HG02938 (cell line): ENCODE measurements at regions not wholly inside any gene's neighbourhood (a gene's known extent, or its start where the extent isn't known, plus 50 kb on each side); places are given as distances from the start of the nearest gene placed in this dataset.
"Not testable (repeated sequence)": the region's sequence is repeated elsewhere in the genome, so short reads cannot be mapped to it uniquely, and the experiment has no call there.

Experiments
- ATAC-seq: cut with Tn5 transposase; IDR thresholded peaks from one replicate; pipeline ENCODE4 v1.9.1; 2021; ENCODE audit warnings: mild to moderate bottlenecking, moderate library complexity; ENCODE audit not compliant: unreplicated experiment

DNA sequence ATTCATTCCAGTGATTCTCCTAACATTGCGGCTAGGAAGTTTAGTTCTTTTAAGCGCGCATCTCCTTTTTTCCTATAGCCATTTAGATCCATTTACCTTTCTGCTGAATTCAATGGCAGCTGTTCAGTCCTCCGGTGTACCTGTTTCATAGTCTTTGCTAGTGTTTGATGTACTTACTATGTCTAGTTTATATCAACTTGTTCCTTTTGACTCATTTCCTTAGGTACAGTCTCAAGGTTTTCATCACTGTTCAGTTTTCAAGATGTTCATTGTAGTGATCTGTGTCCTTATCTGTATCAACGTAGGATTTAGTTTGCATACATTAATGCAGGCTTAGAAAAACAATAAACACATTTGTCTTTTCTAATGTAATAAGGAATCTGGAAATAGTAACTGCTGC is 59.0 kb upstream of the MBNL1 start:
- no peak for ATAC-seq

DNA sequence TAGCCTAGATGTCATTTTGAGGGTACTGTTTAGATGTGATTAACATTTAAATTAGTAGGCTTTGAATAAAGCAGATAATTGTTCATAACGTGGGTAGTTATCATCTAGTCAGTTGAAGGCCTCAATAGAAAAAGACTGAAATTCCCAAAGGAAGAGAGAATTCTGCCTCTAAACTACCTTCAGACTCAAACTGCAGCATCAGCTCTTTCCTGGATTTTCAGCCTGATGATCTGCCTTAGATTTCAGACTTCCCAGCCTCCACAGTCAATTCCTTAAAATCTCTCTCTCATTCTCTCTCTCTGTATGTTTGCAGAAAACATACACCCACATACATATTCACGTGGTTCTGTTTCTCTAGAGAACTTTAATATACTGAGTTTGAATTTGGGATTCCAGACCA is 58.0 kb upstream of the MBNL1 start:
- no peak for ATAC-seq

DNA sequence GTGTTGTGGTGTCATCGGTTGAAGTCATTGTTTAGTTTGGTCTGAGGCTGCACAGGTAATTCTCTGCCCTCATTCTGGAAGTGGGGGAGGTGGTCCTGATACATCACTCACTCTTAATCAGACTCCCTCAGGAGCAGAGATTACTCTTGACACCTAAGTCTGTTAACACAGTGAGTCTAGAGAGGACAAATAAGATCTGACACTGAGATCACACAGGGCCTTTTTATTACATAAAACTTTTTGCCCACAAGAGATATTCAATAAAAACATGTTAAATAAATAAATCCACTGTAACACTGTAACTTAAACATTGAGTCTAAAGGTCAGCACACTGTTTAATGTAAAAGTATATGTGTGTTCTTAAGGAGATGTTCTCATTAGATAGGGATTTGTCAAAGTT is 57.1 kb upstream of the MBNL1 start:
- ATAC-seq: no peak

DNA sequence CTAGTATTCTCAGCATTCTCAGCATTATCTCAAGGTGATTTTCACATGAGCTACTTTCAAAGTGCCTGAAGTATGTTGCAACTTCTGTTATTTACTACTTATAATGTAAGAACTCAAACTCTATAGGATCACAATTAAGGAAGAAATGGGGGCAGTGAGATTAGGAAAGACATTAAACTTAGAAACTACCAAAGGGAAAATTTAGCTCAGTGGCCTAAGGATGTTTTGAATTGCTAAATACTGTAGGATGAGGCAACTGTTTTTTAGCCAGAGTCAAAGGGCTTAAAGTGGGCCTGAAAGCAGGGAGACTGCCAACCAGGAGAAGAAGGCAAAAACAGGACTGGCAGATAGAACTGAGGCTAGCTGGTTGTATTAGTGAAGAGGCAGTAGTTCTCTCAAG is 55.5 kb upstream of the MBNL1 start:
- no peak for ATAC-seq

DNA sequence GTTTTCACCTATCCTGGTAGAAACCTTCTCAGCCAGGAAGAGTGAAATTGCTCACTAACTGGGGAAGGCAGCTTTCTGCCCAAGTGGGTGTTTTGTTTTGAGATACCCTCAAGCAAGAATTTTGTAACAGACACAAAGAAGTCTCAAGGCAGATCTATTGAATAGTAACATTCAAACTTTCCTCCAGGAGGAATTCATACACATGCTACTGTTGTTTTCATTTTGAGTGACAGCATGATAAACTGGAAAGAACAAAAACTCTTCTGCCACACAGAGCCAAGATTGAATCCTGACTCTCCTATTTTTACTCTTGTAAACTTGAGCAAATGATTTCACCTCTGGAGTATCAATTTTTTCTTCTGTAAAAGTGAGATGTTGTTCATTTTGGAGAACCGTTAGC is 54.8 kb upstream of the MBNL1 start:
- no peak for ATAC-seq

DNA sequence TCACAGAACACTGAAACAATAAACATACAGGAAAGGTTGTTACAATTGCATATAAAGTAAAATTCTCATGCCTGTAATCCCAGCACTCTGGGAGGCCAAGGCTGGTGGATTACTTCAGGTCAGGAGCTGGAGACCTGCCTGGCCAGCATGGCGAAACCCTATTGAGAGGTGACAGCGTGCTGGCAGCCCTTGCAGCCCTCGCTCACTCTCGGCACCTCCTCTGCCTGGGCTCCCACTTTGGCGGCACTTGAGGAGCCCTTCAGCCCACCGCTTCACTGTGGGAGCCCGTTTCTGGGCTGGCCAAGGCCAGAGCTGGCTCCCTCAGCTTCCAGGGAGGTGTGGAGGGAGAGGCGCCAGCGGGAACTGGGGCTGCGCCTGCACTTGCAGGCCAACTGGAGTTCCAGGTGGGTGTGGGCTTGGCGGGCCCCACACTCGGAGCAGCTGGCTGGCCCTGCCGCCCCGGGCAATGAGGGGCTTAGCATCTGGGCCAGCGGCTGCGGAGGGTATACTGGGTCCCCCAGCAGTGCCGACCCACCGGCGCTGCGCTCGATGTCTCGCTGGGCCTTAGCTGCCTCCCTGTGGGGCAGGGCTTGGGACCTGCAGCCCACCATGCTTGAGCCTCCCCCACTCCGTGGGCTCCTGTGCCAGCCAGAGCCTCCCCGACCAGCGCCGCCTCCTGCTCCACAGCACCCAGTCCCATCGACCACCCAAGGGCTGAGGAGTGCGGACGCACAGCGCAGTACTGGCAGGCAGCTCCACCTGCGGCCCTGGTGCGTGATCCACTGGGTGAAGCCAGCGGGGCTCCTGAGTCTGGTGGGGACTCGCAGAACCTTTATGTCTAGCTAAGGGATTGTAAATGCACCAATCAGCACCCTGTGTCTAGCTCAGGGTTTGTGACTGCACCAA is 51.5 kb upstream of the MBNL1 start:
- not testable (repeated sequence) for ATAC-seq

DNA sequence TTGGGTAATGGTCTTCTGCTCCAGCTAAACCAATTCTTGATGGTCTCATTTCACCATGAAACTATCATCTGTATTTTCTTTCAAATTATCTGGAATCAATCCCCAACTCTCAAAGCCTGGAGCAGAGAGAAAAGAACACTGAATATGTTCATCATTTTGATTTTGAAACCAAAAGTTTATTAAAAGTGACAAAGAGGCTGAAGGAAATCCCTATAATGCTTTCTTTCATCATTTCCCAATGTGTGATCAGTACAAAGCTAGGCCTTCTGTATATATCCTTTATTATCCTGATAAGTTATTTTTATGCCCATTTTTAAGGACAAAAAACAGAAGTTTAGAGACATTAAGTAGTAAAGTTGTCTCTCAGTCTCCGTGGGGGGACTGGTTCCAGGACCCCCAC is 50.1 kb upstream of the MBNL1 start:
- no peak for ATAC-seq
